B cell (primary cell): ENCODE measurements at regions not wholly inside any gene's neighbourhood (a gene's known extent, or its start where the extent isn't known, plus 50 kb on each side); places are given as distances from the start of the nearest gene placed in this dataset.

ENCODE experiments used
- CTCF ChIP-seq: fragments of 200-600 bp; IDR thresholded peaks from one replicate; pipeline ENCODE4 v1.8.0; 2022; ENCODE audit warnings: antibody characterized with exemption, mild to moderate bottlenecking
- EZH2 ChIP-seq: IDR thresholded peaks from 2 replicates; pipeline ENCODE4 v1.6.1; 2012; ENCODE audit warnings: borderline replicate concordance, low read depth, mild to moderate bottlenecking, moderate library complexity, low read length; ENCODE audit not compliant: insufficient read depth, poor library complexity, severe bottlenecking

- TF ChIP-seq CTCF (no peak), EZH2 (no peak)
Observed at GRCh38 chr7:16034353-16034752, 347.9 kb upstream of the MEOX2 start.
